Urinary bladder (tissue), 3 donors: ENCODE measurements at regions not wholly inside any gene's neighbourhood (a gene's known extent, or its start where the extent isn't known, plus 50 kb on each side); places are given as distances from the start of the nearest gene placed in this dataset.

Source experiments
- DNase-seq: peaks from one replicate; pipeline ENCODE4 v3.0.0-alpha.2; 2015; ENCODE audit errors: extremely low spot score
- H3K27ac ChIP-seq: one replicate; pipeline ENCODE4 v1.5.1; 2013; ENCODE audit warnings: low read depth, mild to moderate bottlenecking, moderate library complexity
- H3K36me3 ChIP-seq: one replicate; pipeline ENCODE4 v1.6.1; 2013; ENCODE audit warnings: mild to moderate bottlenecking, moderate library complexity; ENCODE audit not compliant: insufficient read depth
- H3K4me1 ChIP-seq: one replicate; pipeline ENCODE4 v1.6.1; 2013; ENCODE audit warnings: mild to moderate bottlenecking, moderate library complexity; ENCODE audit not compliant: insufficient read depth
- H3K4me3 ChIP-seq: one replicate; pipeline ENCODE4 v1.5.1; 2013; ENCODE audit warnings: low read depth, low read length
- WGBS: extraction: QIAGEN DNeasy Blood & Tissue Kit; methylation state at CpG from one replicate; pipeline ENCODE4 v1.1.7; 2013; 5-methylcytosine and 5-hydroxymethylcytosine counted together
- donor health status: healthy with polysubstance abuse.
- donor health status: healthy.

- no peak overlapping the region for H3K27ac ChIP-seq
- no peaks in the 10 kb centered on the region for H3K4me1 ChIP-seq
- no peaks in the 10 kb centered on the region for H3K36me3 ChIP-seq
- 53% methylated on average over 5 of the region's 5 CpGs for WGBS
- DNase-seq, result no peak
- no peak overlapping the region for H3K4me3 ChIP-seq
Observed at GRCh38 chr5:88480801-88481499, 212.3 kb upstream of the TMEM161B start.

- Histone ChIP-seq H3K4me3 (no peak overlapping the region), H3K36me3 (no peaks in the 10 kb centered on the region), H3K27ac (no peak overlapping the region), H3K4me1 (no peaks in the 10 kb centered on the region)
- no peak for DNase-seq
- 55% methylated on average over 4 of the region's 4 CpGs for WGBS
Observed at GRCh38 chr5:88480245-88480644, 211.6 kb upstream of the TMEM161B start.

DNA sequence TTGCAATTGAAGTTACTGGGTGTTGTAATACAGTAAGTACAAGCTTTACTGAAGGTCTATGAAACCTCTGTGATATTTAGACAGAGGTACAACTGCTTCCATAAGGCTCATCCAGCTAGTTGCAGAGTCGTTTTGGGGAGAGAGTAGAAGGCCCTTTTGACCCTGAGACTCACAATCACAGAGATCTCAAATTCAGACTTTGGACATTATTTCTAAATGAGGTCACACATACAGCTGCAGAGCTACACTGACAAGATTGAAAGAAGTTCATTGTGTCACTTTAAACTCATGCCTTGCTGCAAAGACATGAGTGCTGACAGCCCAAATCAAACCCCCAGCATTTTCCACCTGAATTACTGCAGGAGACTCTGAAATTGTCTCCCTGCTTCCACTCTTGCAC lies 205.9 kb upstream of the TMEM161B start:
- DNase-seq, result no peak
- no peaks in the 10 kb centered on the region for H3K4me1 ChIP-seq
- H3K27ac ChIP-seq, result no peak overlapping the region
- WGBS, result 25% methylated on average over 1 of the region's 1 CpG
- H3K4me3 ChIP-seq, result no peak overlapping the region
- no peaks in the 10 kb centered on the region for H3K36me3 ChIP-seq

DNA sequence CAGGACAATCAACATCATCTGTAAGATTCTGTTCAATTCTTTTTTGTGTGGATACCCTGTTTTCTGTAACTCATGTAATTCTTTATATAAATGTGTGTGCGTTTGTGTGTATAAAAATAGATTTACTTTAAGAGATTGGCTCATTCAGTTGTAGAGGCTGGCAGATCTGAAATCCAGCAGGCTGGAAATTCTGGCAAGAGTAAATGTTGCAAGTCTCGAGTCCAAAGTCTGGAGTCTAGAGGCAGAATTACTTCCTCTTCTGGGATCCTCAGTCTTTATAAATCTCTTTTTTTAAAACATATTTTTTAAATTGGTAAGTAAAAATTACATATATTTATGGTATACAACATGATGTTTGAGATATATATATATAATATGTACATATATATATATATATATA lies 202.1 kb upstream of the TMEM161B start:
- no peak for DNase-seq
- Histone ChIP-seq H3K36me3 (no peaks in the 10 kb centered on the region), H3K27ac (no peak overlapping the region), H3K4me1 (no peaks in the 10 kb centered on the region), H3K4me3 (no peak overlapping the region)
- 73% methylated on average over 2 of the region's 2 CpGs for WGBS

- whole genome bisulfite sequencing, result 62% methylated on average over 3 of the region's 3 CpGs
- Histone ChIP-seq H3K27ac (no peak overlapping the region), H3K4me3 (no peak overlapping the region), H3K36me3 (no peaks in the 10 kb centered on the region), H3K4me1 (no peaks in the 10 kb centered on the region)
- DNase-seq, result no peak
Observed at GRCh38 chr5:88459971-88460370, 191.3 kb upstream of the TMEM161B start.

DNA sequence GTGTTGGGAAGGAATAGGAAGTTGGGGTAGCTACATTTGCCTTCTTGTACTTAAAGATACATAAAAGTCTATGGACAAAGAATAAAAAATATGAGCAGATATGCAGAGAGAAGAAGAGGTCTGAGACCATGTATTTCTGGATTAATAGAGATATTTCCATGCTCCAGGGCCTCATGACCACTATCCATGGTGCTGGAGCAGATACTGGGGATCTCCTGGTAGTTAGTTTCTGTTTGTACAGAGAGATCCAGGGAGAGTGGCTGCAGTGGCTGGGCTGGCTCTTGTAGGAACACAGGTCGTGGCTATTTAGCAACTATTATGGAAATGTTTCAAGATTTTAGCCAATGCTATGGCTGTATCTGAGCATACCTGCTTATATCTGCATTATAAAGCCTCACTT lies 184.2 kb upstream of the TMEM161B start:
- Histone ChIP-seq H3K4me3 (no peak overlapping the region), H3K27ac (no peak overlapping the region), H3K36me3 (no peaks in the 10 kb centered on the region), H3K4me1 (no peaks in the 10 kb centered on the region)
- 15% methylated on average over 1 of the region's 1 CpG for WGBS
- no peak for DNase-seq

DNA sequence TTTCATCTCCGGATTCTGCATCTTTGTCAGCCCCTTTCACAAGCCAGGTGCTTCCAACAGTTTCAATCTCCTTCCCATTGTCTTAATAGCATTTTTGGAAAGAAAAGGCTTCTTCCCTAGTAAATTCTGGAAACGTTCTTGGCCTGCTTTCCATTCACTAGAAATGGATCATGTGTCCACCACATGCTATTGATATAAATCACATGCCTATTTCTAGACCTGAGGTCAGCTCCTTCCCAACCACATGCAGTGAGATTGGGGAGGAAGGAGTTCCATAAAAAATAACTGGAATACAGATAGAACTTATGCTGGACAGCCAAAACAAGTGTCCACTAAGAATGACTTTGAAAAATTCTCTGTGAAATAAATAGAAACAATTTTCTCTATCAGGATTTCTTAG lies 181.6 kb upstream of the TMEM161B start:
- no peak for DNase-seq
- 67% methylated on average over 2 of the region's 2 CpGs for WGBS
- no peak overlapping the region for H3K27ac ChIP-seq
- no peaks in the 10 kb centered on the region for H3K36me3 ChIP-seq
- H3K4me3 ChIP-seq, result no peak overlapping the region
- H3K4me1 ChIP-seq, result no peaks in the 10 kb centered on the region

DNA sequence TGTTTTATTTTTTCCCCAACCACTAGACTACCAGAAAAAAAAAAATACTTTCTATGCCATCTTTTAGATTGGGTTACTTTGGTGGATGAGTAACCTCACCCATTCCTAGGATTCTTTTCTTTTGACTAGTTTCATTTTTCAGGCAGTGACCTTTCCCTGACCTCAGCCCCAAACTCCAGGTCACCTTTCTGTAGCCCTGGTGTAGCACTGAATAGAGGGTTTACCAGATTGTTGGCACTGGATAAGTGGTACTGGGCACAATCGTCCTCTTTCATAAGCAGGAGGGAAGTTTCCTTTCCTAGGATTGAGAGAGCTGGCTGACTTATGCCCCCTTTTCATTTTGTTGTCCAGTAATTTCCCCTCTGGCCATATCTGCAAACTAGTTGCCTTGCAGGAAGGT lies 169.4 kb upstream of the TMEM161B start:
- no peak overlapping the region for H3K27ac ChIP-seq
- WGBS, result 73% methylated on average over 1 of the region's 1 CpG
- H3K4me3 ChIP-seq, result no peak overlapping the region
- no peak for DNase-seq
- H3K36me3 ChIP-seq, result no peaks in the 10 kb centered on the region
- H3K4me1 ChIP-seq, result no peaks in the 10 kb centered on the region

- 96% methylated on average over 2 of the region's 2 CpGs for WGBS
- no peak overlapping the region for H3K4me3 ChIP-seq
- DNase-seq, result no peak
- H3K36me3 ChIP-seq, result no peaks in the 10 kb centered on the region
- H3K4me1 ChIP-seq, result no peaks in the 10 kb centered on the region
- H3K27ac ChIP-seq, result no peak overlapping the region
Observed at GRCh38 chr5:88436290-88436689, 167.6 kb upstream of the TMEM161B start.

DNA sequence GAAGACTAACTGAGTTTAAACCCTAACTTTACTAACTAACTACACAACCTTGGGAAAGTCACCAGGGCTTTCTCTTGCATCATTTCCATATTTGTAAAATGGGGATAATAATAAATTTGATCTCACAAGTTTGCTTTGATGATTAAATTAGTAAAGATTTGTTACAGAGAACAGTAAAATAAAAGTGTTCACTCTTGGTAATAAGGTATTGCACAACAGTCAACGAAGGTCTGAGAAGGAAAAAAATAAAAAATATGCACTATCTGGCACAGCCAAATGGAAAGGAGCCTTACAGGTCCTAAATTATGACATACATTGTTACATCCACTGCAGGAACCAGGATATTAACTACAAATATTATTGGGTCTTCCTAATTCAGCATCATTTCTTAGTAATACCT lies 160.0 kb upstream of the TMEM161B start:
- Histone ChIP-seq H3K4me3 (no peak overlapping the region), H3K4me1 (no peaks in the 10 kb centered on the region), H3K36me3 (no peaks in the 10 kb centered on the region), H3K27ac (no peak overlapping the region)
- no peak for DNase-seq
- WGBS, result 62% methylated on average over 1 of the region's 1 CpG

DNA sequence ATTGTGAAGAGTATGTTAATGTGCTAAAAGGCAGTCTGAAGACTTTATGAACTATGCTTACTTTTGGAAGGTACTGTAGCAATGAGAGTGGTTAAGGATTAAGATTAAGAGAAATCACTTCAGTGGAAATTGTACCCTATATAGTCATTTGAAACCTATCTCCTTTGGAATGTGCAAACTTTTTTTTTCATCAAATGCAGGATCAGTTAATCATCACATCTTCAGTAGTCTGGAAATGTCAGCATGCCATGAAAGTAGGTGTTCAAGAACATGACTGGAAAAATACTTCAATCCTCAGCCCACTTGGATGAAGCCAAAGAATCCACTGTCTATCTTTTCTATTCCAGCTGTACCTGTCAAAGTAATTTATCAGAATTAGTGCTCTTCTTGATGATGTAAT lies 157.8 kb upstream of the TMEM161B start:
- H3K27ac ChIP-seq, result no peak overlapping the region
- DNase-seq, result no peak
- H3K4me3 ChIP-seq, result no peak overlapping the region
- H3K36me3 ChIP-seq, result no peaks in the 10 kb centered on the region
- H3K4me1 ChIP-seq, result no peaks in the 10 kb centered on the region

- no peak for DNase-seq
- Histone ChIP-seq H3K4me3 (no peak overlapping the region), H3K27ac (no peak overlapping the region), H3K4me1 (no peaks in the 10 kb centered on the region), H3K36me3 (no peaks in the 10 kb centered on the region)
- WGBS, result 94% methylated on average over 1 of the region's 1 CpG
Observed at GRCh38 chr5:88425124-88425523, 156.5 kb upstream of the TMEM161B start.

DNA sequence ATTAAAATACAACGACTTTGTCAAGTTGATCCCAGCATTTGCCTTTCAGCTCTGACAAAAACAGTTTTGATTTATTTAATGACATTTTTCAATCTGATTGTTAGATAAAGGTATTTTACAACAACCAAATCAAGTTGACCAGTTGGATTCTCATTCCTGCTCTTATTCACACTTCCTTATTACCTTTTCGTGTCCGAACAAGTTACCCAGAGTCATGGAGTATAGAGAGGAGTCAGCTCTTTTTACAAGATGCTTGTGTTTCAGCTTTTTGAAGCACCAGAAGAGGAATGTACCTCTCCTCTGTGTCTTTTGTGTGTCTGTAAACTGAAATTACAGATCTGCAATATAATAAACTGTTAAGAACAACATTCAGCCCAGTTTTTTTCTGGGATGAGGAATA lies 151.3 kb upstream of the TMEM161B start:
- H3K4me3 ChIP-seq, result no peak overlapping the region
- no peak for DNase-seq
- 83% methylated on average over 3 of the region's 3 CpGs for WGBS
- no peaks in the 10 kb centered on the region for H3K4me1 ChIP-seq
- H3K36me3 ChIP-seq, result no peaks in the 10 kb centered on the region
- H3K27ac ChIP-seq, result no peak overlapping the region

DNA sequence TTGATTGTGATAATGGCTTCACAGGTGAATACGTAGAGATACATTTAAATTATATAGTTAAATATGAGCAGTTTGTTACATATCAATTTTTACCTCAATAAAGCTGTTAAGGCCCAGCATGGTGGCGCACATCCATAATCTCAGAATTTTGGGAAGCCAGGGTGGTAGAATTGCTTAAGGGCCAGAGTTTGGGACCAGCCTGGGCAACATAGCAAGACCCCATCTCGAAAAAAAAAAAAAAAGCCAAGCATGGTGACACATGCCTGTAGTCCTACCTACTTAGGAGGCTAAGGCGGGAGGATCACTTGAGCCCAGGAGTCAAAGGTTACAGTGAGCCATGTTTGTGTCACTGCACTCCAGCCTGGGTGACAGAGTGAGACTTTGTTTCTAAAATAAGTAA lies 138.7 kb upstream of the TMEM161B start:
- Histone ChIP-seq H3K27ac (no peak overlapping the region), H3K36me3 (no peaks in the 10 kb centered on the region), H3K4me3 (no peak overlapping the region), H3K4me1 (no peaks in the 10 kb centered on the region)
- DNase-seq, result no peak
- WGBS, result 86% methylated on average over 4 of the region's 4 CpGs

GRCh38 chr5:88405783-88406182 lies 137.1 kb upstream of the TMEM161B start:
- Histone ChIP-seq H3K4me3 (no peak overlapping the region), H3K4me1 (no peaks in the 10 kb centered on the region), H3K36me3 (no peaks in the 10 kb centered on the region), H3K27ac (no peak overlapping the region)
- no peak for DNase-seq
- 61% methylated on average over 3 of the region's 3 CpGs for WGBS
